ENCODE measurements at regions not wholly inside any gene's neighbourhood (a gene's known extent, or its start where the extent isn't known, plus 50 kb on each side); places are given as distances from the start of the nearest gene placed in this dataset.

DNA sequence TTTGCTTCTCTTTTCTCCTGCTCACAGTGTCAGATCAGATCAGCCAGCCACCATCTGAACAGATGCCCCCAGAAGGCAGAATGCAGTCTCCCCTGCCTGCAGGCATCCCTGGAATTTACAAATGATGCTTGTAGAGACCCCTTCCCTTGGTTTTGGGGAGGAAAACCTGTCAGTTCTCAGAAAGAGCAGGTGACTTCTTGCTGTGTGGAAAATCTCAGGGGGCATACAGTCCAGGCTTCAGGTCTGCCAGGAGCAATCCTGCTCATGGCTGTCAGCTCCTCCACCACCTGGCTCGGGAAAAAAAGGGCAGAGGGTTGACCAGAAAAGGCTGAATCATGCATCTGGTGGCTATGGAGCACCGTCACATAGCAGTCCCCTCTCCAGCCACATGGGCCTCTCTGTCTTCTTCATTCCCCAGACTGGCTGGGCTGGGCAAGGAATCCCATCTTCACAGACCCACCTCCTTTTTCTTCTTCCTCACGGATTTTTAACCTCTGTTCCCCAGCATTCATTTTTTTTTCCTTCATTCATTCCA lies 107.0 kb downstream of the KCNF1 start:
- FAIRE-seq = no peak

DNA sequence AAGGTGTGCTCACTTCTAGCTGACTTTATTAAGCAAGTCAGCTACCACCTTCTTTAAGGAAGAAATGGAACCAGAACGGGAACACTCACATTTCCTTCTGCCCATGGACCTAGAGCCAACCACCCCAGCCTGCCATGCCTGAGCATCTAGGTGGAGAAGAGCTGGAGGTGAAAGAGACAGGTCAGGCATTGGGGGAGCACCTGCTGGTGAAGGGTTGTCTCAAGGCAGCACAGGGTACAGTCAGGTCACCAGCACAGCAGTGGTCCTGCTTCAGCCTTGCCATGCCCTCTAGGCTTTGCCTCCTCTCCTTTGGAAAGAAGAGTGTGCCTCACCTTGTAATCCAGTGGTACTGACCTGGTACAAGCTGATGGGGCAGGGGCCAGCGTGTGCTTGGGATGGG lies 107.9 kb downstream of the KCNF1 start:
- no peak for FAIRE-seq

DNA sequence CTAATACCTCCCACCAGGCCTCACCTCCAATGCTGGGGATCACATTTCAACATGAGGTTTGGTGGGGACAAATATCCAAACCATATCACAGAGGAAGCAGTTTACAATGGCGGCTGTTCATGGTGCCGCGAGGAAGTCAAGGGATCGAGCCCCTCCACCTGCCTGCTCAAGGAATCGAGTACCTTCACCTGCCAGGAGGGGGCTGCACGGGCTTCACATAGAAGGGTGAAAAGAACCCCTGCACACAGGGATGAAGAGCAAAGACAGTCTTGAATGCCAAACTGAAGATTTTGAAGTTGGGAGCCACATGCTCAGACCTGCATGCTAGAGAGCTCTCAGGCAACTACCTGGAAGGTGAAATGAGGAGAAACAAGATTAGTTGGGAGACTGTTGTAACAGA lies 110.3 kb downstream of the KCNF1 start:
- no peak for FAIRE-seq

DNA sequence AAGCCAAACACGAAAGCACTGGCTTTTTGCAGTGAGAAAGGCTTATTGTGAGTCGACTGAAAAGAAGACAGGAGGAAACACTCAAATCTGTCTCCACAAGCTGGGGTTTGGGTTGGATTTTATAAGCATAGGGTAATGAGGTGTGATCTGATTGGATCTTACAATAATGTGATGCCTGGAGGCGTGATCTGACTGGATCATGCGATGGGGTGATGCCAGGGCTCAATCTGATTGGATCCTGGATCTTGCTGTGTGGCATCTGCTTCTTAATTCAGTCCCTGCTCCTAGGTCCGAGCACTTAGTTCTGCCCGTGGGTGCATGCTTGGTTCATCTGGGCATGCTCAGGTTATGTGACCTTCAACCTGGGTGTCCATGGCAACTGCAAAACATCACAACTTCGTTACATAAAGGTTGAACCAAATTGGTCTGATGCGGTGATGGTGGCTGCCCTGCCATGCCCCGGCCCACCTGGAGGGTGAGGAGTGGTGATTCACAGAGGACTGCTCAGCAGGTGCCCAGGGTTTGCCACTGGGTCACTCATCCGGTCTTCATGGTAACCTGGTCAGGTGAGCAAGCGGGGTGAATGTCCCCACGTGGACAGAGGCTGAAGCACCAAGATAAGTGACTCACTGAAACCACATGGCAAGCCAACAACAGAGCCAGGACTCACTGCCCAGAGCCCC lies 111.0 kb downstream of the KCNF1 start:
- FAIRE-seq = no peak

DNA sequence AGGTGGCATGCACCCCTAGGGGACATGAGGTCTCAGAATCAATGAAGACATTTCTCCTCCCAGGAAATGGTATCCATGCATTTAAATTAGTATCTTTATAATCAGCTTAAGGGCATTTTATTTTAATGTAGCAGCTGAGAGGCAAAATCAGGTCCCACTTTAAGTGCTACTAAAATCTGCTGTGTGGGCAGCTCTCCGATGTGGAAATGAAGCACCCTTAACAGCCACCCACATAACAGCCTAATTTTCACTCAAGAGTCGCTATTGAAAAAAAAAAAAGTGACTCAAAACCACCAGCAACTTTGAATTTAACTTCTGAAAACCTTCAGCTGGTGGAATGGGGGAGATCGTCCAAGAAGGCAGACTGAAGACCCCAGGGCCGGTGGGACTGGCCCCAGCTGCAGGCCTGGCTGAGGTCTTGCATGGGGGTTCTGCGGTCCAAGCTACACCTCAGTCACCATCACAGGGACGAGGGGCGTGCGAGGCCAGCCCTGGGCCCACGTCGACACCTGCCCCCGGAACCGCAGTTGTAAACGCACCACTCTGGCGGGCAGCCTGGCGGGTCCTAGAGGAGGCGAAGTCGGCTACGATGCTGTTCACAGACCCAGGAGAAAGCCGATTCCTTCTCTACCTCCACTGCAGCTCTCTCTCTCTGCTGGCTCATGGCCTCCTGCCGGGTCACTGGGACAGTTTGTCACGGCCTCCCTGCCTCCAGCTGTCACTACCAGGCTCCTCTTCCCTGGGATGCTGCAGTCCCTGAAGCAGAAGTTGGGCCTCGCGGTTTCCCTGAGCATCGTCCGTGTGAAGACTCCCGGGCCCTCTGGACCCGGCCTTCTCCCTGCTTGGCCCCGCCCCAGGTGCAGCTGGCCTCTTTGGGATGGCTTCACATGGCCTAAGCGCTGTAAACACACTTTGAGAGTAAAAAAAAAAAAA lies 111.9 kb downstream of the KCNF1 start:
- no peak for FAIRE-seq

DNA sequence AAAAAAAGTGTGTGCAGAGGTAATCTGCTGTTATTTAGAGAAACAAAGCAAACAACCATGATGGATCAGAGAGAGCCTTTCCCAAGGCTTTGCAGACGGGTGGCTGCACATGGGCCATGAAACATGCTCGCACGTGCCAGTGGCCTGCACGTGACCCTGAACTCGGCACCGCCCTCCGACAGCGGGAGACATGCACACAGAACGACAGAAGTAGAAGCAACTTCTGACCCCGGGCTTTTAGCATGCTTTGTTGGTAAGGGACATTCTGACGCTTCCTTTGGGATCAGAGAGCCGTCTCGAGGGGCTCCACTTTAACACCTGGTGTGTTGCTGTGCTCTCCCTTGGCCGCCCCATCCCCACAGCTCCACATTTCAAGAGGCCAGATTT lies 112.5 kb downstream of the KCNF1 start:
- FAIRE-seq = no peak

DNA sequence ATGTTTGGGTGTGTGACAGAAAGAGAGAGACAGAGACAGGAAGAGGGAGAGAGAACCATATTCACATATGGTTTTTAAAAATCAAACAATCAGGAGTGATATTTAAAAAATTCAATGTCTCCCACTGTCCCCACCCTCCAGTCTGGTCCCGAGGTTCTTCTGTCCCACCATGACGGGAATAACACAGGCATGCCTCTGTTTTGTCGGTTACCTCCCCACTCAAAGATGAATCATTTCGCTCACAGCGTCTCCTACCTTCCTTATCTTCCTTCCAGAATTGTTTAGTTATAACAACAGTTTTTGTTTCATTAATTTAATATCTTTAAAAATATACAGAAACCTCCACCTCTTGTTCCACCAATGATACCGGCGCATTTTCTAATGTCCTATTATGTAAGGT lies 113.0 kb downstream of the KCNF1 start:
- no peak for FAIRE-seq

DNA sequence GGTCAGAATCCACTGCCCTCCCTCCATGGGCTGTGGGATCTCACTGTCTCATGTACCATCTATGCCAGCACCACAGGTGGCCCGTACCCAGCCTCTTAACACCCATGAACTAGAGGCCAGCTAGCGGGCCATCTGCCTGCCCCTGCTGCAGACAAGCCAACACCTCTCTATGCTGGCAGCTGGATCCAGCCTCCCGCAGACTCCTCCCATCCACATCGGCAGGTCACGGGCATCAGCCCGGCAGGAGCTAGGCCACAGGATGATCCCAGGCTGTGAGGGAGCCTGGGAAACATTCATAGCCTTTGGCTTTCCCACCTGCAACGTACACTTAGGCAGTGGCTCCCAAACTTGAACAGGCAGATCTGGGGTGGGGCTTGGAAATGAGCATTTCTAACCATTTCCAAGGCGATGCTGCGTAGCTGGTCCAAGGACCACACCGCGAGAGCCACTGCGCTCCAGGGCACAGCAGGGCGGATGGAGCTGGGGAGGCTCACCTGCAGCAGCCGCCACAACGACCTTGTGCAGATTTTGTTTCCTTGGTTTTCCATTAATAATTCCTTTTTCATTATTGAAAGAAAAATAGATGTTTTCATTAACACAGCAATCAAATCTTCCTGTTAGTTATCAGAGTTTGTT lies 114.7 kb downstream of the KCNF1 start:
- FAIRE-seq = no peak

DNA sequence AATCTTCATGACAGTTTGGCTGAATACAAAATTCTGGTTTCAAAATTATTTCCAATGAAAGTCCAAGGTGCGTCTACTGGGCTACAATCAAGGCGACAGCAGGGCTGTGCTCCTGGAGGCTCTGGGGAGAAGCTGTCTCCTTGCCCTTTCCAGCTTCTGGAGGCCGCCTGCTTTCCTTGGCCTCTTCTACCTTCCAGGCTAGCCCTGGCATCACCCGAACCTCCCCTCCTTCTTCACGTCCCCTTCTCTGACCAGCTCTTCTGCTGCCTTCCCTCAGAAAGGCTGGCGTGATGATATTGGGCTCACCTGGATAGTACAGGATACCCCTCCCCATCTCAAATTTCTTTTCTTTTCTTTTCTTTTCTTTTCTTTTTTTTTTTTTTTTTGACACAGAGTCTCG lies 115.5 kb downstream of the KCNF1 start:
- FAIRE-seq = no peak

DNA sequence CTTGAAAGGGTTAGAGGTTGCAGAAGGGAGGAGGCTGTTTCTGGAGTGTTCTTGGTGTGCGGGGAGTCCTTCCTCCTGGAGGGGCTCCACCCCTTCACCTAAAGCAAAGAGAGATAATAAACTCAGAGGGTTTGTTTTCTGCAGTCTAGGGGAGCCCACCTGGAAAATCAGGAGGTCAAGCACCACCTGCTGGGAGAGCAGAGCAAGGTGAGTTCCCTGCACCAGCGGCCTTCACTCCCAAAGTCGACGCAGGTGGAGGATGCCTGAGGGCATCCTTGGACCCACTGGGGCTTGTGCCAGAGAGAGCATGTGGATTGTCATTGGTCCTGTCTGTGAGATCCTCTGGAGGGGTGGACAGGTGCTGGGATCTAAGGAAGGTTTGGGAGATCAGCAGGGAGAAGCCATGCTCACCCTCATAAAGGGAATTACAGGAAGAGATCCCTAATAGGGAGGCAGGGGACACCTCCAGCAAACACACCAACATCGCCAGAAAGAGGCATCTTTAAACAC lies 116.7 kb downstream of the KCNF1 start:
- no peak for FAIRE-seq

DNA sequence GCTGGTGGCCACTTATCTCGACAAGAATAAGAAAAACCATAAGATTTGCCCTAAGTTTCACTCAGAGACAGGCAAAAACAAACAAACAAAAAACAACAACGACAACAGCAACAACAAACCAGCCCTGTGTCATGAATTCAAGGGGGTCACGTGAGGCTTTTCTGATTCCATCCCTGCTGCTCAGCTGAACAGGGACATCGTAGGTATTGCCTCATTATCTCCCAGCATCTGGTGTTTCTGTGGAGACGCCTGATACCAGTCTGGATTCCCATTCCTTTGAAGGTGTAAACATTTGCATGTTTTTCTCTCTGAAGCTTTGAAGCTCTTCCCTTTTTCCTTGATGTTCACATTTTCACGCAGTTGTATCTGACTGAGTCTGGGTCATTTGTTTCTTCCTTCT lies 117.4 kb downstream of the KCNF1 start:
- FAIRE-seq = no peak

DNA sequence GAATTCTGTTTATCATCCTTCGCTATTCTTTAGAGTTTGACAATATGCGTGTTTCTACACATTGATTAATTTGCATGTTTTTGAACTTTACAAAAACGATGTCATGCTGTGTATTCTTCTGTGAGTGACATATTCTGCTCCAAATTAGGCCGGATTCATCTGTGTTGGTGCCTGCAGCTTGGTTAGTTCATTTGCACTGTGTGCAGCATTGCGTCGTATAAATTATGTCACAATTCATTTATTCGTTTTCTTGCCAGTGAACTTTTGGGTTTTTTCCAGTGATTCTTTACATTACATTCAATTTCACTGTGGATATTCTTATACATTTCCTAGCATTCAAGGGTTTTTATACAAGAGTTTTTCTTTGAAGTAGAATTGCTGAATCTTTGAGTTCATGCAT lies 118.3 kb downstream of the KCNF1 start:
- FAIRE-seq = no peak

DNA sequence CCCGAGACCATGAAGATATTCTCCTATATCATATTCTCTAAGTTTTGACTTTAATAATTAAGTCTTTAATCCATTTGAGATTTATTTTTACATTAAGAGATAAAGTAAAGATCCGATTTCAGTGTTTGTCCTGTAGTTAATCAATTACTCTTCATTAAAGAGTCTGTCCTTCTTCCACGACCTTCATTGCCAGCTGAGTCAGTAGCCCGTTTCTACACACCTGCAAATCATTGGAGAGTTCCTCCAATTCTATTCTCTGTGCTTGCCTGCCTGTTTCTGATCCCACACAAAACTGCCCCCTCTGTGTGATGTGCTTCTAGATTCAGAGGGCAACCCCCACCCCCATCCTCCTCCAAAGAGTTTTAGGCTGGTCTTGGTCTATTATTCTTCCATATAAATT lies 119.2 kb downstream of the KCNF1 start:
- FAIRE-seq = no peak

DNA sequence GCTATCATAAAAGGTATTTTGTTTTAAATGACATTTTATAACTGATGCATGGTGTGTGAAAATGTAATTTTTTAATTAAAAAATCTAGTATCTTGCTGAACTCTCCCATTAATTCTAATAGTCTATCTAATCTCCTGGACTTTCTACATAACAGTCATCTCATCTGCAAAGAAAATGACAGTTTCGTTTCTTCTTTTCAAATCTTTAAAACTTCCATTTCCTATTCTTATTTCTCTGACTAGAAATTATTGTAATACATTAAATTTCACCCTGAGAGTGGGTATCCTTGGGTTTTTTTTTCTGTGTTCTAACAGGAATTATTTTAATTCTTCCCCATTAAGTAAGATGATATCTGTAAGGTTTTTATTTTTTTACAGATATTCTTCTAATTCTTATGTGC lies 120.1 kb downstream of the KCNF1 start:
- FAIRE-seq = no peak

DNA sequence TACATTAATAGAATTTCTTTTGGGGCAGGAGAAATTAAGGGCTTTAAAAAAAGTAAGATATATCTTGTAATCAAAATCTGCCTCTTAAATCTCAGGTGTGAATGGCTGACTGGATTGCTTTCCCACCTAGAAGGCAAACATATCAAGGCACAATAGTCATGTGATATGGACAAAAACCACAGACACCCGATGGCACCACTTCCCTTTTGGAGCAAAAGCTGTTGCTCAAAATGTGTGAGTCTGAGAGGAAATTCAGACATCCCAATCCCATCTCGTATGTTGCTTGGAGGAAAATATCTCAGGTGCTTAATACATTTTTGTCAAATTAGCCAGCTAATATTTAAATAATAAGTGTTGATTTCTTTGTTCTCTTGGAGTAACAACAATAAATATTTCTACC lies 120.7 kb downstream of the KCNF1 start:
- no peak for FAIRE-seq

DNA sequence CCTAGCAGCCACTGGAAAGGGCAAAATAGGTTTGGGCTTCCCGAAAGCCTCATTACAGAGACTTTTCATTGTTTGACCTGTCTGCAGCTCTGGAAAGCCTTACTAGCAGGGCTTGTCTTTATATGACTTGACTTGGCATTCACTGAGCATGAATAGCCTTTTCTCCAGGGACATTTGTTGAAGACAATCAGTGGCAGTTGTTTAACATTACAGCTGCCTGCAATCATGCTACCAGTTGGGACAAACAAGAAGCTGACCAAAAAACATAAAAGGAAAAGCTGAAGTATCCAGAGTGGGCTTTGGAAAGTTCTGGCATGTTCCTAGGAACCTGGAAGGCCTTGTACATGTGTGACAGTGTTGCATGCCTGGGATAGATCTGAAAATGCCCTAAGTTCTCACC lies 121.4 kb downstream of the KCNF1 start:
- no peak for FAIRE-seq

DNA sequence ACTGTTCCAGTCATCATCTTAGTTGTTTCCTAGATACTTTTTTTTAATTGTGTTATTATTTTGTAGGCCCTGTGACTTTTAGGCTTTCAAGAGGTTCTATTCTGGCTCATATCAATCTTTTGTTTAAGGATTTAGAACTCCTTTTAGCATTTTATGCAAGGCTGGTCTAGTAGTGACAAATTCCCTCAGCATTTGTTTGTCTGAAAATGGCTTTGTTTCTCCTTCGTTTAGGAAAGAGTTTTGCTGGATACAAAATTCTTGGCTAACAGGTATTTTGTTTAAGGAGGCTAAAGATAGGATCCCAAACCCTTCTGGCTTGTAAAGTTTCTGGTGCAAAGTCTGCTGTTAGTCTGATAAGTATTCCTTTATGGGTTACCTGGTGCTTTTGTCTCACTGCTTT lies 116.6 kb upstream of the SLC66A3 start:
- FAIRE-seq = no peak

DNA sequence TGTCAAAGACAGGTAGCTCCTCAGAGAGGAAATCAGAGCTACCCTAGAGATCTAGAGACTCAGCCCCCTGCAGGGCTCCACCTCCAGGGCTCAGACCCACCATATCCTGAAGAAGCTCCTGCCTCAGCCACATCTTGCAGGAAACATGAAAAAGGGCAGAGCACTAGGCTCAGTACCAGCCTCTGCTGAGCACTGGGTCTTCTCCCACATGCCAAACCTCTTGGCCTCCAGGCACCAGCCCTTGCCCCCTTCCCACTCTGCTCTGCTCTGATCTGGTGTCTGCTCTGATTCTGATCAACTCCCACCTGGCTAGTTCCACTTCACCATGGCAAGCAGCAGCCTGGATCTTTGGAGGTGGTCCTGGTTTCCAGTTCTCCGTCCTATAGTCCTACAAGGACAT lies 114.3 kb upstream of the SLC66A3 start:
- FAIRE-seq = no peak

DNA sequence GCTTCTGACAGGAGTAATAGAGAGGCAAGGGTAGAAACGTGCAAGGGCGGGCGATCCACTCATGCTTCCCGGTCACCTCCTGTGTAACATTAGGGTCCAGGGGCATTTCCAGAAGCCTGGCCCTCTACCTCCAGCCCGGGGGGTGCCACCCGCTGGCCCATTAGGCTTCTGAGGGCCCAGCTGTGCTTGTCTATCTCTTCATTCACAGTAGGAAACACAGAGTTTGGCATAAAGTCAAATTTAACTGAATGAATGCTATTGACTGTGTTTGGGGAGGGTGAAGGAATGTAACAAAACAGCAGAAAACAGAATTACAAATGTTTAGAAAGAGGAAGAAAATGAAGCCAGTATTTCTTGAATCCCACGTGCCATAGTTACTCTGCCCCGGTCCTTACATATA lies 112.4 kb upstream of the SLC66A3 start:
- FAIRE-seq = no peak

DNA sequence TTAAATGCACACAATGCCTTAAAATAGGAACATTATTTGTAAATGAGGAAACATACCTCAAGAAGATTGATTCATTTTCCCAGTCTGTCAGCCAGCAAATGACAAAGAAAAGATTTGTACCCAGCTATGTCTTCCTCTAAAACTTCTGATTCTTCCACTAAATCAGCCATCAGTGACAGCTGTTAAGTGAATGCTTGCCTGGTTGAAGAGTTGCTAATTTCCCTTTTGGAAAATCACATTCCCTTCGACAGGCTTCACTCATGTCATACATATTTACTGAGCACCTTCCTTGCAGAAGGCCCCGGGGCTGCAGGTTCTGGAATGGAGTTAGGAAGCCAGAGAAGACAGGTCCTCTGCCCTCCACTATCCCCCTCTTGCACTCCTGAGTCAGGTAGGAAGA lies 112.0 kb upstream of the SLC66A3 start:
- no peak for FAIRE-seq

DNA sequence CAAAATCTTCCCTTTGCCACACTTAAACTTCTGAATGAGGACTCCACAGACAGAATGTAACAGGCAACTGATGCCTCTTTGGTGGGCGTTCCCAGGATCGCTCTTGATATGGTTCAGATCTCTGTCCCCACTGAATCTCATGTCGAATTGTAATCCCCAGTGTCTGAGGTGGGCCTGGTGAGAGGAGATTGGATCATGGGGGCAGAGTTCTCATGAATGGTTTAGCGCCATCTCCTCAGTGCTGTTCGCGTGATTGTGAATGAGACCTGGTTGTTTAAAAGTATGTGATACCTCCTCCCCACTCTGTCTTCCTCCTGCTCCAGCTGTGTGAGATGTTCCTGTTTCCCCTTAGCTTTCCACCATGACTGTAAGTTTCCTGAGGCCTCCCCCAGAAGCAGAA lies 111.1 kb upstream of the SLC66A3 start:
- no peak for FAIRE-seq

DNA sequence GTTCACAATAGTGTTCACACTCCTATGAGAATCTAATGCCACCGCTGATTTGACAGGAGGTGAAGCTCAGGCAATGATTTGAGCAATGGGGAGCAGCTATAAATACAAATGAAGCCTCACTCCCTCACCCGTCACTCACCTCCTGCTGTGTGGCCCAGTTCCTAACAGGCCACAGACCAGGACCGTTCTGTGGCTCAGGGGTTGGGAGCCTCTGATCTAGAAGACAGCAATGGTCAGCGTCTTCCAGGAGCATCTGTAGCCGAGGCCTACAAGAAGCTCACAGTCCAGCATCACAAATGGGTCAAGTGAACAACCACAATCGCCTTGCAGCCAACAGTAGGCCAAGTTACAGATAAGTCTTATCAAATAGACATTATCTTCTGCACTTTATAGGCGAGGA lies 110.0 kb upstream of the SLC66A3 start:
- no peak for FAIRE-seq

DNA sequence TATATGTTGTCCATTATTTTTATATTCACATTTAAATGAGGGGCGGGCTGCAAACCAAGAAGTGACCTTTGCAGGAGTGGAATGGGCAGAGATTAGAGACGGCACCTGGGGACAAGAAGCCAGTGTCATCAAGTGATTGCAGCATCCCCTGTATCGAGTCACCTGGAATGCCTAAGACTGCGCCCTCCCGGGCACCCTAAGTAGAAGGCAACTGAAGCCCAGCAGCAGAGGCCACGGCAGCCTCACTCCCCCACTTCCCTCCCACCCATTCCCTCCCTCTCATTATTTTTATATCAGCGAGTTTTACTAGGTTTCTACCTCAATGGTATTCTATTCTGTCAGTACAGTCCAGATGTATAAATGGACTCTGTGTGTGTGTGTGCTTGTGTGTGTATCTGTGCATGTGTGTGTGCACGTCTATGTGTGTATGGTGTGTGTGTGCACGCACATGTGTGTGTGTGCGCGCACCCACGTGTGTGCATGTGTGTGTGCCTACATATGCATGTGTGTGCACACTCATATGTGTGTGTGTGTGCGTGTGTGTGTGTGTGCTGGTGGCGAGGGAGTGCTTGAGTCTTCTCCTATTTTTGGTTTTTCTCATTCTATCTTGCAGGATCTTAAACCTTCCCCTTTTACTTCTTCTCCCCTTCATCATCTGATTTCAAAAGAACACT lies 106.8 kb upstream of the SLC66A3 start:
- no peak for FAIRE-seq

Data from endometrium (tissue), 2 donors.